Fibroblast of villous mesenchyme (primary cell): ENCODE measurements at regions not wholly inside any gene's neighbourhood (a gene's known extent, or its start where the extent isn't known, plus 50 kb on each side); places are given as distances from the start of the nearest gene placed in this dataset.

ENCODE experiments used
- DNase-seq: peaks from one replicate; pipeline ENCODE4 v3.0.0-alpha.2; 2010; ENCODE audit warnings: low read depth
- H3K4me3 ChIP-seq: 2 replicates; pipeline ENCODE4 v1.5.1; 2011; ENCODE audit warnings: low read depth, mild to moderate bottlenecking, low read length
- TF ChIP-seq, protein P1 (sequence below): IDR thresholded peaks from 2 replicates; pipeline ENCODE4 v1.5.1; 2012; ENCODE audit warnings: low read depth, mild to moderate bottlenecking, low read length; ENCODE audit not compliant: insufficient read depth

DNA sequence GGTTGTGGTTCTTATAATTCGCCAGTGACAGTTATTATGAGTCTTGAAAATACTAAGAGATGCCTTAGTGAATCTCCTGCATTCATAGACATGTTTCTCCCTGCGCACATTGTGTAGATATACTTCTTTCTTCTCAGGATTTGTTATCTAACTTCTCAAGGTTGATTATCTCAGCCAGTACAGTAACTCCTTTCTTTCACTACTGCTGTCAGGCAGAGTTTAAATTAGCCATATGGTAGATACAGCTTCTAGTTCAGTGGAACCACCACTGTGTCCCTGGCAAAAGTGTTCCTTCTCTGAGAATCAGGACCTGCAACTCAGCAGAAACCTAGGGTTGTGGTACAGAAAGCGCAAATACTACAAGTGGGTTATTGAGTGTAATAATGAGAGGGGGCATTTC, 175.0 kb upstream of the SGO1 start:
- DNase-seq, result no peak
- TF ChIP-seq, protein P1, sequence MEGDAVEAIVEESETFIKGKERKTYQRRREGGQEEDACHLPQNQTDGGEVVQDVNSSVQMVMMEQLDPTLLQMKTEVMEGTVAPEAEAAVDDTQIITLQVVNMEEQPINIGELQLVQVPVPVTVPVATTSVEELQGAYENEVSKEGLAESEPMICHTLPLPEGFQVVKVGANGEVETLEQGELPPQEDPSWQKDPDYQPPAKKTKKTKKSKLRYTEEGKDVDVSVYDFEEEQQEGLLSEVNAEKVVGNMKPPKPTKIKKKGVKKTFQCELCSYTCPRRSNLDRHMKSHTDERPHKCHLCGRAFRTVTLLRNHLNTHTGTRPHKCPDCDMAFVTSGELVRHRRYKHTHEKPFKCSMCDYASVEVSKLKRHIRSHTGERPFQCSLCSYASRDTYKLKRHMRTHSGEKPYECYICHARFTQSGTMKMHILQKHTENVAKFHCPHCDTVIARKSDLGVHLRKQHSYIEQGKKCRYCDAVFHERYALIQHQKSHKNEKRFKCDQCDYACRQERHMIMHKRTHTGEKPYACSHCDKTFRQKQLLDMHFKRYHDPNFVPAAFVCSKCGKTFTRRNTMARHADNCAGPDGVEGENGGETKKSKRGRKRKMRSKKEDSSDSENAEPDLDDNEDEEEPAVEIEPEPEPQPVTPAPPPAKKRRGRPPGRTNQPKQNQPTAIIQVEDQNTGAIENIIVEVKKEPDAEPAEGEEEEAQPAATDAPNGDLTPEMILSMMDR, result no peak
- H3K4me3 ChIP-seq, result no peak overlapping the region

DNA sequence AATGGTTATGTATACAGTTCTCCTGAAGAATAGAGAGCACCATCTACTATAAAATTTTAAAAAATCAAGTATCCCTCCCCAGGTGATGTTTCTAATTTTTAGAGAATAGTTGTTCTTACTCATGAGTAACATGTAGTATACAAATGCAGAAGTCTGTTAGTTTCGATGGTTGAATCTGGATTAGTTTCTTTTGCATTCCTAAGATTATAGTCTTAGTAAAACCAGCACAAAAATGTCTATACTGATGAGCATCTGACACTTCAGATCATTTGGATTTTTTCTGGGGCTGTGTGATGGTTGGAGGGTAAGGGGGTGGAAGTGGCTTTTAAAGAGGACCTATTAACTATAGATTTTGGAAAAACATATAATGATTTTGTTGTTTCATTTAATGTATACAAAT, 167.3 kb upstream of the SGO1 start:
- no peak for DNase-seq
- TF ChIP-seq, protein P1, result no peak

DNA sequence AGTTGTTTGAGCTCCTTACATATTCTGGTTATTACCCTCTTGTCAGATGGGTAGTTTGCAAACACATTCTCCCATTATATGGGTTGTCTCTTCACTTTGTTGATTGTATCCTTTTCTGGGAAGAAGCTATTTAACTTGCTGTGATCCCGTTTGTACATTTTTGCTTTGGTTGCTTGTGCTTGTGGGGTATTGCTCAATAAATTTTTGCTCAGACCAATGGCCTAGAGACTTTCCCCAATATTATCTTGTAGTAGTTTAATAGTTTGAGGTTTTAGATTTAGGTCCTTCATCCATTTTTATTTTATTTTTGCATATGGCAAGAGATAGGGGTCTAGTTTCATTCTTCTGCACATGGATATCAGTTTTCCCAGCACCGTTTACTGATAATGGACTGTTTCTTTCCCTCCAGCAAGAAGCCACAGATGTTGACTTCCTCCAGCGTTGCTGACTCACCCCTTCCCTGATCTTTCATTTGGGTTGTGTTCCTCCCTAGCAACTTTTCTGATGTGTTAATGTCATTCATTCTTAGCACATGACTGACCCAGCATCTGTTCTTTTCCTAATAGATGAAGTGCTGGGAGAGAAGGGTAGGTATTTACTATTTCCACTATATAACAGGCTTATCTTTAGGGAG, 166.7 kb upstream of the SGO1 start:
- H3K4me3 ChIP-seq, result no peak overlapping the region
- TF ChIP-seq, protein P1, result no peak
- DNase-seq, result peak; percentile 8

More for the DNA sequence above, 167.3 kb upstream of the SGO1 start:
- no peak overlapping the region for H3K4me3 ChIP-seq

DNA sequence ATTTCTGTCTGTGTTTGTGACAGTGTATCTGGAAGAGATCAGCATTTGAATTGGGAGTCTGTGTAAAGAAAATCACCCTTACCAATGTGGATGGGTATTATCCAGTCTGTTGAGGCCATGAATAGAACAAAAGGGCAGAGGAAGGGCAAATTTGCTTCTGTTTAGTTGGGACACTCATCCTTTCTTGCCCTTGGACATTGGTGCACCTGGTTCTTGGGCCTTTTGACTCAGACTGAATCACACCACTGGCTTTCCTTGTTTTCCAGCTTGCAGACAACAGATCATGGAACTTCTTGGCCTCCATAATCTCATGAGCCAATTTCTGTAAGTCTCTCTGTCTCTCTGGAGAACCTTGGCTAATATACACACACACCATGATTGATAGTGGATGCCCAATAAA, 164.4 kb upstream of the SGO1 start:
- H3K4me3 ChIP-seq, result no peak overlapping the region
- TF ChIP-seq, protein P1, result no peak
- no peak for DNase-seq

DNA sequence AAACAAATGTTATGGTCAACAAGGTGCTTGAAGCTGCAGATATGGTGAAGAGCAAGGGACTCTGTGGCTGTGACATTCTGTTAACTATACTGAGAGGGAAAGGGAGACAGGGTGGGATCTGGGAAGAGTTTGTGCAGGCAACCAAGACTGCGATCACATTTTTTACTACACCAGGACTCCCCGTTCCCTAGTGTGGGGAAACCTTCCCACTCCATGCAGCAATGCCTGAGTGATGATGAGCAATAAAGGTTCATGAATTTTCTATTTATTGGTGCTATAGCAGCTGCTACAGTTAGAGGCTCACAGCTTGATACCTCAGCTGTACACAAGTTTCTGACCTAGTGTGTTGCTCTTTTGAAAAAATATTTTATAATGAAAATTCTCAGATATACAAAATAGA, 160.9 kb upstream of the SGO1 start:
- TF ChIP-seq, protein P1, result no peak
- no peak for DNase-seq

DNA sequence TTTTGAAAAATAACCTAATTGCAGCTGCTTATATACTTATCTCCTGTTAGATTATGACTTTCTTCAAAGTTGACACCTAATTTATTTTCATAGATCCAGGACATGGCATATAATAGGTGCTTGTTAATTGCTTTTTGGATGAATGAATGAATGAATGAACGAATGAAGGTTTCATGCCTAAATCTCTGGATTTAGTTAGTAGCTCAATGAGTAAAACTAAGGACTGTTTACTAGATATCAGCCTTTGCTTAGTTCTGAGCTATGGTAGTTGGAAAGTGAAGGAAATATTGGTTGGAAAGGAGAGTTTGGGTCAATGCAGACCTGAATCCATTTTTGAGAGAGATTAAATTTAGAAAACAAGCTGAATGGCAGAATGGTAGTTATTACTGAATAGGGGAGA, 160.4 kb upstream of the SGO1 start:
- TF ChIP-seq, protein P1, result no peak
- no peak for DNase-seq
- H3K4me3 ChIP-seq, result no peak overlapping the region

More for the DNA sequence above, 160.9 kb upstream of the SGO1 start:
- H3K4me3 ChIP-seq, result no peak overlapping the region

DNA sequence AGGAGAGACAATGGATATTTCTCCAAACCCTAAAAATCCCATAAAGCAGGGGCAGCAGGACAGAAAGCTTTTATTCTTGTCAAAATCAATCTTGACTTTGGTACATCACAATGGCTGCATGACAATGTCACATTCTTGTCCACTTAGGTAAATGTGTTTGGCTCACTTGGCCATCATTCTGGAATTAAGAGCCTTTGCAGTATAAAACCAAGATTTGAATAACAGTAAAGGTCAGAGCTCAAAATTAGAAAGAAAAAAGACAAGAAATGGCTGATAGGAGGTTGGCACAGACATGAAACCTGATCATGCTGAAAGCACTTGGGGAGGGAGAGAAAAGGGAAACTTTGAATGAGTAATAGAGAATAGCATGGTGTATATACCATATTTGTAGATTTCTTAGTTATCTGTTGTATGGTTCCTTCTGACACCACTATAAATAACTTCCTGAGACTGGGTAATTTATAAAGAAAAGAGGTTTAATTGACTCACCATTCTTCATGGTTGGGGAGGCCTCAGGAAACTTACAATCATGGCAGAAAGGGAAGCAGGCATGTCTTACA, 158.5 kb upstream of the SGO1 start:
- no peak for DNase-seq
- no peak overlapping the region for H3K4me3 ChIP-seq
- TF ChIP-seq, protein P1, result no peak
